ENCODE measurements at regions not wholly inside any gene's neighbourhood (a gene's known extent, or its start where the extent isn't known, plus 50 kb on each side); places are given as distances from the start of the nearest gene placed in this dataset.

GRCh38 chr3:64915778-64916177 lies 228.0 kb upstream of the ADAMTS9 start:
- no peak for TF ChIP-seq ZFX (IDR thresholded peaks at IDR 0.05; ENCODE audit: borderline replicate concordance)
- TF ChIP-seq, protein P1, sequence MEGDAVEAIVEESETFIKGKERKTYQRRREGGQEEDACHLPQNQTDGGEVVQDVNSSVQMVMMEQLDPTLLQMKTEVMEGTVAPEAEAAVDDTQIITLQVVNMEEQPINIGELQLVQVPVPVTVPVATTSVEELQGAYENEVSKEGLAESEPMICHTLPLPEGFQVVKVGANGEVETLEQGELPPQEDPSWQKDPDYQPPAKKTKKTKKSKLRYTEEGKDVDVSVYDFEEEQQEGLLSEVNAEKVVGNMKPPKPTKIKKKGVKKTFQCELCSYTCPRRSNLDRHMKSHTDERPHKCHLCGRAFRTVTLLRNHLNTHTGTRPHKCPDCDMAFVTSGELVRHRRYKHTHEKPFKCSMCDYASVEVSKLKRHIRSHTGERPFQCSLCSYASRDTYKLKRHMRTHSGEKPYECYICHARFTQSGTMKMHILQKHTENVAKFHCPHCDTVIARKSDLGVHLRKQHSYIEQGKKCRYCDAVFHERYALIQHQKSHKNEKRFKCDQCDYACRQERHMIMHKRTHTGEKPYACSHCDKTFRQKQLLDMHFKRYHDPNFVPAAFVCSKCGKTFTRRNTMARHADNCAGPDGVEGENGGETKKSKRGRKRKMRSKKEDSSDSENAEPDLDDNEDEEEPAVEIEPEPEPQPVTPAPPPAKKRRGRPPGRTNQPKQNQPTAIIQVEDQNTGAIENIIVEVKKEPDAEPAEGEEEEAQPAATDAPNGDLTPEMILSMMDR (IDR thresholded peaks at IDR 0.05), result no peak
